HEK293 (cell line): ENCODE measurements at regions not wholly inside any gene's neighbourhood (a gene's known extent, or its start where the extent isn't known, plus 50 kb on each side); places are given as distances from the start of the nearest gene placed in this dataset.
A peak's percentile ranks its signal among the peaks of the same experiment; 100 is the strongest.

ENCODE experiments used
- CTCF ChIA-PET: fragments of 350-600 bp; formaldehyde crosslinking; extraction: SDS; loops from one replicate; lab custom pipeline; 2021; ENCODE audit warnings: antibody characterized with exemption; lab: Yijun Ruan, JAX
- POLR2A ChIA-PET: fragments of 300-600 bp; formaldehyde crosslinking; extraction: SDS; loops from one replicate; lab custom pipeline; 2020; ENCODE audit warnings: antibody characterized with exemption, inconsistent platforms; lab: Yijun Ruan, JAX
- H3K27ac ChIP-seq: fragments of 200-500 bp; sonication (Bioruptor generic); 2 replicates; pipeline ENCODE4 v1.5.1; 2014; ENCODE audit warnings: low read depth, low read length, control low read depth, inconsistent platforms; ENCODE audit errors: extremely low read depth
- H3K36me3 ChIP-seq, 2 experiments: fragments of 200-500 bp in 1 of 2; sonication (Bioruptor generic) in 1 of 2; 1 replicate in 1 of 2; 2 replicates in 1 of 2; pipeline ENCODE4 v1.5.1; 2014 to 2017; ENCODE audit warnings: inconsistent platforms in 2 of 2, low read length in 2 of 2; ENCODE audit not compliant: control insufficient read depth in 2 of 2, insufficient read depth in 1 of 2
- H3K4me1 ChIP-seq: fragments of 200-500 bp; sonication (Bioruptor generic); 2 replicates; pipeline ENCODE4 v1.5.1; 2014; ENCODE audit warnings: mild to moderate bottlenecking, low read length, inconsistent platforms; ENCODE audit not compliant: control insufficient read depth, insufficient read depth
- H3K4me3 ChIP-seq: 2 replicates; pipeline ENCODE4 v1.5.1; 2011; ENCODE audit warnings: low read depth, mild to moderate bottlenecking, control low read depth, low read length, moderate library complexity
- H3K9me3 ChIP-seq: fragments of 200-500 bp; sonication (Bioruptor generic); 2 replicates; pipeline ENCODE4 v1.5.1; 2014; ENCODE audit warnings: low read depth, low read length, inconsistent platforms; ENCODE audit not compliant: control insufficient read depth, insufficient read depth
- MYNN ChIP-seq: fragments of 450-650 bp; formaldehyde crosslinking; IDR thresholded peaks from 2 replicates; pipeline ENCODE4 v1.5.1; 2016; ENCODE audit warnings: missing biosample characterization, missing genetic modification characterization, borderline replicate concordance
- ZFP41 ChIP-seq: fragments of 450-650 bp; formaldehyde crosslinking; IDR thresholded peaks from 2 replicates; pipeline ENCODE4 v1.5.1; 2016; ENCODE audit warnings: missing biosample characterization, missing genetic modification characterization, borderline replicate concordance
- ZIC2 ChIP-seq: fragments of 450-650 bp; formaldehyde crosslinking; IDR thresholded peaks from 2 replicates; pipeline ENCODE4 v1.5.1; 2016; ENCODE audit warnings: missing biosample characterization, missing genetic modification characterization
- ZNF324 ChIP-seq: fragments of 450-650 bp; formaldehyde crosslinking; IDR thresholded peaks from 2 replicates; pipeline ENCODE4 v1.5.1; 2016; ENCODE audit warnings: missing biosample characterization, missing genetic modification characterization
- ZNF423 ChIP-seq: fragments of 450-650 bp; formaldehyde crosslinking; IDR thresholded peaks from 2 replicates; pipeline ENCODE4 v1.5.1; 2016; ENCODE audit warnings: missing biosample characterization, missing genetic modification characterization
- ZNF623 ChIP-seq: fragments of 450-650 bp; formaldehyde crosslinking; IDR thresholded peaks from 2 replicates; pipeline ENCODE4 v1.5.1; 2016; ENCODE audit warnings: missing biosample characterization, missing genetic modification characterization
- ZNF624 ChIP-seq: fragments of 450-650 bp; formaldehyde crosslinking; IDR thresholded peaks from 2 replicates; pipeline ENCODE4 v1.5.1; 2017; ENCODE audit warnings: missing biosample characterization, missing genetic modification characterization
- ZNF660 ChIP-seq: fragments of 450-650 bp; IDR thresholded peaks from 2 replicates; pipeline ENCODE4 v1.5.1; 2018; ENCODE audit warnings: missing biosample characterization, mild to moderate bottlenecking, missing genetic modification characterization
- ZNF76 ChIP-seq: fragments of 450-650 bp; formaldehyde crosslinking; IDR thresholded peaks from 2 replicates; pipeline ENCODE4; 2016; ENCODE audit warnings: low read depth, missing biosample characterization, missing genetic modification characterization, borderline replicate concordance
- TF ChIP-seq, protein P1 (sequence below): fragments of 450-650 bp; formaldehyde crosslinking; IDR thresholded peaks from 2 replicates; pipeline ENCODE4 v1.5.1; 2016; ENCODE audit warnings: missing biosample characterization, missing genetic modification characterization
- TF ChIP-seq, protein P2 (sequence below): fragments of 450-650 bp; formaldehyde crosslinking; IDR thresholded peaks from 2 replicates; pipeline ENCODE4 v1.5.1; 2016; ENCODE audit warnings: missing biosample characterization, missing genetic modification characterization

DNA sequence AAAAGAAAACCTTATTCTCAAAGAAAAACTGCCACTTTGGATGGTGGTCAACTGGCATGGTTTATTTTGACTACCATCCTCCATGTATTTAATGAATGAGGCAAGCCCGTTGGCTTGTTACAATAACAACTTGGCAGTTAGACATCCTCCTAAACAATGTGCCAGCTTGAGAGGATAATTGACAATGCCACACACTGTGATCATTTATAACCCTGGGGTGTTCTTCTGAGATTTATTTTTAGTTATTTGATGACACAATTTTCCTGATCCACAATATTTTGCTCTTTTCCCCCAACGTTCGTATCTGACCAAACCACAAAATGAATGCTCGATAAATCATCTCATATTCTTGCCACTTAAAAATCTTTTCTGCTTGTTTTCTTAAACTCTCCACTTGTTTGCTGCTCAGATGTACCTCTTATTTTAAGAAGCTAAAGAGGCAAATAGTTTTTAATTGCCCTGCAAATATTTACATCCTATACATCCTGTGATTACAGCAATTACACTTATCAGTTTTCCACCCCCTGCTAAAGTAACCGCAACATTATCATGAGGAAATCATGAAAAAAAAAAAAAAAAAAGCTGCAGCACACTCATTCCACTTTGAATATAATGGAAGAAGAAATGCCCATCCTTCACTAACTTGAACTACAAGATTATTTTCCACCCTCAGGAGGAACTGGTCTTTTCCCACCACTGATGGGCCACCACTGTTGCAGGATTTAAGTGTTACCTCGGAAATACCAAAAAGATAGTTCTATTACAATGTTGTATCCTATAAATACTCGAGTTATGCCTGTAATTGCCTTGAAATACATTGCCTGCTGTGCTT is 119.9 kb downstream of the MBL2 start (continued):
- TF ChIP-seq, protein P1, sequence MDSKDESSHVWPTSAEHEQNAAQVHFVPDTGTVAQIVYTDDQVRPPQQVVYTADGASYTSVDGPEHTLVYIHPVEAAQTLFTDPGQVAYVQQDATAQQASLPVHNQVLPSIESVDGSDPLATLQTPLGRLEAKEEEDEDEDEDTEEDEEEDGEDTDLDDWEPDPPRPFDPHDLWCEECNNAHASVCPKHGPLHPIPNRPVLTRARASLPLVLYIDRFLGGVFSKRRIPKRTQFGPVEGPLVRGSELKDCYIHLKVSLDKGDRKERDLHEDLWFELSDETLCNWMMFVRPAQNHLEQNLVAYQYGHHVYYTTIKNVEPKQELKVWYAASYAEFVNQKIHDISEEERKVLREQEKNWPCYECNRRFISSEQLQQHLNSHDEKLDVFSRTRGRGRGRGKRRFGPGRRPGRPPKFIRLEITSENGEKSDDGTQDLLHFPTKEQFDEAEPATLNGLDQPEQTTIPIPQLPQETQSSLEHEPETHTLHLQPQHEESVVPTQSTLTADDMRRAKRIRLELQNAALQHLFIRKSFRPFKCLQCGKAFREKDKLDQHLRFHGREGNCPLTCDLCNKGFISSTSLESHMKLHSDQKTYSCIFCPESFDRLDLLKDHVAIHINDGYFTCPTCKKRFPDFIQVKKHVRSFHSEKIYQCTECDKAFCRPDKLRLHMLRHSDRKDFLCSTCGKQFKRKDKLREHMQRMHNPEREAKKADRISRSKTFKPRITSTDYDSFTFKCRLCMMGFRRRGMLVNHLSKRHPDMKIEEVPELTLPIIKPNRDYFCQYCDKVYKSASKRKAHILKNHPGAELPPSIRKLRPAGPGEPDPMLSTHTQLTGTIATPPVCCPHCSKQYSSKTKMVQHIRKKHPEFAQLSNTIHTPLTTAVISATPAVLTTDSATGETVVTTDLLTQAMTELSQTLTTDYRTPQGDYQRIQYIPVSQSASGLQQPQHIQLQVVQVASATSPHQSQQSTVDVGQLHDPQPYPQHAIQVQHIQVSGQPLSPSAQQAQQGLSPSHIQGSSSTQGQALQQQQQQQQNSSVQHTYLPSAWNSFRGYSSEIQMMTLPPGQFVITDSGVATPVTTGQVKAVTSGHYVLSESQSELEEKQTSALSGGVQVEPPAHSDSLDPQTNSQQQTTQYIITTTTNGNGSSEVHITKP (tag by site-specific recombination) = no peak
- TF ChIP-seq ZNF423 (tag by site-specific recombination) (no peak), MYNN (tag by site-specific recombination) (no peak), ZNF624 (tag by site-specific recombination) (no peak)

DNA sequence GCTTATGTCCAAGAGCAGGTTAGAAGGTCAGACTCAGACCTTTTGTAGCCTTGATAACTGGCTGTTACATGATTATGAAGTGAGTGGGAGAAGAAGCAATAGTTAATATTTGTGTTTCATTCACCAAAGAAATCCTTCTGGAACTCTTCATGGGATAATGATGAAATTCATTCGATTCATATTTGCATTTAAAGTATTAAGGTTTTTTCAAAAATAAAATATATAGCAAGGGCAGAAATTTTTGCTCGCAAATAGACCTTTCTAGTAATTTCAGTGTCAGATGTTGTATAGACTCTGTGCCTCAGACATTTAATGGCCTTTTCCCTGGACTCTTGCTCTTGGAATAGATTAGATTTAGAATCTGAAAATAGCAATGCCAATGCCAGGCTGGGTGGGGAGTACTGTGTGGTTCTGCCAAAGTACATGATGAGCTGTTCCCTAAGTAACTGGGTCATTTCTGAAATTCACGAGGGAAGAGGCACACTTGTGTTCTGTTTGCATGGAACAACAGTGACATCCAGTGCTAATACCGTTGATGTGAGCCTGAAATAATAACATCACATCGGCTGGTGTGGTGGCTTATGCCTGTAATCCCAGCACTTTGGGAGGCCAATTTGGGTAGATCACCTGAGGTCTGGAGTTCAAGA is 119.2 kb downstream of the MBL2 start:
- Histone ChIP-seq H3K9me3 (no peaks in the 10 kb centered on the region), H3K27ac (no peak overlapping the region), H3K4me3 (no peak overlapping the region), H3K36me3 (no peaks in the 10 kb centered on the region), H3K4me1 (0 out of 2 replicates have a peak, but pooled peaks cover 3% of the 10 kb centered on the region)
- CTCF ChIA-PET = no interaction called here
- TF ChIP-seq ZFP41 = no peak
- TF ChIP-seq, protein P2, sequence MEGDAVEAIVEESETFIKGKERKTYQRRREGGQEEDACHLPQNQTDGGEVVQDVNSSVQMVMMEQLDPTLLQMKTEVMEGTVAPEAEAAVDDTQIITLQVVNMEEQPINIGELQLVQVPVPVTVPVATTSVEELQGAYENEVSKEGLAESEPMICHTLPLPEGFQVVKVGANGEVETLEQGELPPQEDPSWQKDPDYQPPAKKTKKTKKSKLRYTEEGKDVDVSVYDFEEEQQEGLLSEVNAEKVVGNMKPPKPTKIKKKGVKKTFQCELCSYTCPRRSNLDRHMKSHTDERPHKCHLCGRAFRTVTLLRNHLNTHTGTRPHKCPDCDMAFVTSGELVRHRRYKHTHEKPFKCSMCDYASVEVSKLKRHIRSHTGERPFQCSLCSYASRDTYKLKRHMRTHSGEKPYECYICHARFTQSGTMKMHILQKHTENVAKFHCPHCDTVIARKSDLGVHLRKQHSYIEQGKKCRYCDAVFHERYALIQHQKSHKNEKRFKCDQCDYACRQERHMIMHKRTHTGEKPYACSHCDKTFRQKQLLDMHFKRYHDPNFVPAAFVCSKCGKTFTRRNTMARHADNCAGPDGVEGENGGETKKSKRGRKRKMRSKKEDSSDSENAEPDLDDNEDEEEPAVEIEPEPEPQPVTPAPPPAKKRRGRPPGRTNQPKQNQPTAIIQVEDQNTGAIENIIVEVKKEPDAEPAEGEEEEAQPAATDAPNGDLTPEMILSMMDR (tag by site-specific recombination) = peak; percentile 62
- POLR2A ChIA-PET = no interaction called here

DNA sequence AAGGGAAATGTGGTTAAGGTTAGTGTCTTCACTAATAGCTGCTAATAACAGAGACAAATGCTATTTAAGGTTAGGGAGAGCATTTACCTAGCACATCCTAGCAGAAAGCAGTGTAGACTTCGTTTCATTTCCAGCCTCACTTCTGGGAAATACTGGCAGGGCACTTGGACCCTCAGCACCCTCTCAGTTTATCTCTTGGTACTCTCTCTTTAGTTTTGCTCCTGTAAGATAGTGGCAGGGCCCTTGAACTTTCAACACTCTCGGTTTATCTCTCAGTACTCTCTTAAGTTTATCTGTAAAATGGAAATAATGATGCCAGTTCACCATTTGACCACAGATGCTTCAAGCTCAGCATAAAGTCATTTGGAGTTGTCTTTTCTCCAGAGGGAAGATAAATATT is 118.4 kb downstream of the MBL2 start:
- no peaks in the 10 kb centered on the region for H3K36me3 ChIP-seq
- TF ChIP-seq ZNF76 (tag by site-specific recombination) = no peak
- TF ChIP-seq, all 188 proteins: peak for 0
- Histone ChIP-seq H3K4me3 (no peak overlapping the region), H3K9me3 (no peaks in the 10 kb centered on the region), H3K4me1 (0 out of 2 replicates have a peak, but pooled peaks cover 3% of the 10 kb centered on the region), H3K27ac (no peak overlapping the region)
- POLR2A ChIA-PET = no interaction called here
- CTCF ChIA-PET = no interaction called here

DNA sequence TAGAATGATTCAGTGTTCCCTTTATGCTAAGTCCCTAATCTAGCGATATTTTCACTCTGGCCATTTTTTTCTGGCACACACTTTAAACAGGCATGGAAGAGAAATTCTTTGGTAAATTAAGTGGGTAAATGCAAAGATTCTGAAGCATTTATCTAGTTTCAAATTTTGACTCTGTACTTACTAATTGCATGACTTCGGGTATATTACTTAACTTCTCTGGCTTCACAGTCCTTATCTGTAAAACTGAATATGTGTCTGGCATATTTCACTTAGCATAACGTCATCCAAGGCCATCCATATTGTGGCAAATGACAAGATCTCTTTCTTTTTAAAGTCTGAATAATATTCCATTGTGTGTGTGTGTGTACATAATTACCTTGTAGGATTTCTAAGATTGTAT is 114.5 kb downstream of the MBL2 start:
- CTCF ChIA-PET = no interaction called here
- Histone ChIP-seq H3K4me1 (0 out of 2 replicates have a peak, but pooled peaks cover under 1% of the 10 kb centered on the region), H3K27ac (no peak overlapping the region), H3K4me3 (no peak overlapping the region), H3K9me3 (no peaks in the 10 kb centered on the region), H3K36me3 (no peaks in the 10 kb centered on the region)
- TF ChIP-seq ZIC2 (no peak), ZNF623 (tag by site-specific recombination) (no peak), ZNF324 (tag by site-specific recombination) (no peak), ZNF660 (no peak)
- POLR2A ChIA-PET = no interaction called here
